GF-D8 (cell line): ENCODE measurements at regions not wholly inside any gene's neighbourhood (a gene's known extent, or its start where the extent isn't known, plus 50 kb on each side); places are given as distances from the start of the nearest gene placed in this dataset.

Experiments
- DNase-seq: peaks from one replicate; lab custom pipeline; 2025; lab: John Stamatoyannopoulos, UW

- DNase-seq = no peak
These were observed 215.2 kb downstream of the RPS24 start for GRCh38 chr10:78248651-78249464.

GRCh38 chr10:78249690-78250089, 216.0 kb downstream of the RPS24 start:
- no peak for DNase-seq

GRCh38 chr10:78250313-78251015, 216.8 kb downstream of the RPS24 start:
- peak; percentile 97 for DNase-seq

GRCh38 chr10:78251016-78251385, 217.3 kb downstream of the RPS24 start:
- DNase-seq = no peak

GRCh38 chr10:78252286-78252685, 218.6 kb downstream of the RPS24 start:
- no peak for DNase-seq

- DNase-seq = no peak
These were observed 219.6 kb downstream of the RPS24 start for GRCh38 chr10:78253063-78253853.

GRCh38 chr10:78254013-78254412, 220.3 kb downstream of the RPS24 start:
- no peak for DNase-seq

- DNase-seq = no peak
These were observed 221.6 kb downstream of the RPS24 start for GRCh38 chr10:78255214-78255613.

- DNase-seq = peak; percentile 40
These were observed 222.4 kb downstream of the RPS24 start for GRCh38 chr10:78255796-78256638.

- no peak for DNase-seq
These were observed 224.8 kb downstream of the RPS24 start for GRCh38 chr10:78258323-78259030.

GRCh38 chr10:78259391-78259790, 225.7 kb downstream of the RPS24 start:
- peak; percentile 75 for DNase-seq

- DNase-seq = no peak
These were observed 226.5 kb downstream of the RPS24 start for GRCh38 chr10:78260141-78260540.

- DNase-seq = no peak
These were observed 227.0 kb downstream of the RPS24 start for GRCh38 chr10:78260680-78261079.

GRCh38 chr10:78261291-78261690, 227.6 kb downstream of the RPS24 start:
- DNase-seq = no peak

GRCh38 chr10:78262860-78263259, 229.2 kb downstream of the RPS24 start:
- DNase-seq = no peak

- no peak for DNase-seq
These were observed 229.9 kb downstream of the RPS24 start for GRCh38 chr10:78263521-78263988.

- DNase-seq = no peak
These were observed 230.7 kb downstream of the RPS24 start for GRCh38 chr10:78264361-78264760.

- no peak for DNase-seq
These were observed 233.2 kb downstream of the RPS24 start for GRCh38 chr10:78266741-78267469.

GRCh38 chr10:78267598-78267997, 233.9 kb downstream of the RPS24 start:
- DNase-seq = no peak

- no peak for DNase-seq
These were observed 235.4 kb downstream of the RPS24 start for GRCh38 chr10:78269060-78269459.
